HG03196 (cell line): ENCODE measurements at regions not wholly inside any gene's neighbourhood (a gene's known extent, or its start where the extent isn't known, plus 50 kb on each side); places are given as distances from the start of the nearest gene placed in this dataset.

ENCODE experiments used
- ATAC-seq: cut with Tn5 transposase; IDR thresholded peaks from one replicate; pipeline ENCODE4 v1.9.1; 2021; ENCODE audit not compliant: unreplicated experiment

DNA sequence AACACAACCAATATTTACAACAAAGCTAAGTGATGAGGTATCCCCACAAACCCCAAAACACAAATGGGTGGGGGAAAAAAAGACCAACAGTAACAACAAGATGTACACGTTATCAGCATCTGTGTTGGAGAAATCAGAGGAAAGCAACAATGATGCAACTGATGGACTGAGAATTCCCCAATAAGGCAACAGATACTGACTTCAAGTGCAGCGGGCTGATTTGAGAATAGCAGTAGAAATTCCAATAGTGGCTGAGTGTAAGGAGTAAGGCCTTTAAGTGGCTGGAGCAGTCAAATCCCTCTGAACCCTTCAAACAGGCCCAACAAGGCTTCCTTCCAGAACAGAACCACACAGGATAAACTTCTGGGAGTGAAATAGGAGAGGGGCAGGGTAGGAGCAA is 97.6 kb downstream of the TM2D1 start:
- ATAC-seq = no peak

DNA sequence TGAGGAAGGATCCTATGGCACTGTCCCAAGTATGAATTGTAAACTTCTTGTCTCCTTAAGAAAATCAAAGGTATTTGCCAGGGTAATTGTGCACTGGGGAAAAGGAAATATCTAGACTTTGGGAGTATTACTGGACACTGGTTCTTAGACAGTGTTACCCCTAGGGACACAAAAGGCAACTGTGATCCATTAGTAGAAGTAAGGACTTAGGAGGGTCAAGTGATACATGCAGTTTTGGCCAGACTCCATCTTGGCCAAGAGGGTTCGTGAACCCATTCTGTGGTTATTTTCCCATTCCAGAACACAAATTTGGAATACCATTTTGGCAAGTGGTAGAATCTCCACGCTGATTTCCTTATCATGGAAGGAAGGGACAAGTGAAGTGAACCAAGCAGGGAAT is 98.1 kb downstream of the TM2D1 start:
- no peak for ATAC-seq

DNA sequence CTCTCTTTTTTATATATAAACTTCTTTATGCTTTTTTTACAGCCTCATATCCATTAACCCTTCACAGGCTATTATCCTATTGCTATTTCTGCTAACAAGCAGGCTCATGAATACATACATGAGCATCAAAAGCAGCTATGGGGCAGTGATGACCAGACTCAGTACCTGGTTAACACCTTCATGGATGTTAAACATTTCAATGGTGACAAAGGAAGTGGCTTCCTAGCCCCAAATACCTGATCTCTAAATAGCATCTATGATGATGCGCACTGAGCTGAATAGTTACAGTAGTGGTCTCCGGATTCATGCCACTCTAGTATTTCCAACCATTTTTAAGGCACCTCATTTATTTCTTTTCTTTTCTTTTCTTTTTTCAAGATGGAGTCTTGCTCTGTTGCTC is 101.1 kb downstream of the TM2D1 start:
- no peak for ATAC-seq

DNA sequence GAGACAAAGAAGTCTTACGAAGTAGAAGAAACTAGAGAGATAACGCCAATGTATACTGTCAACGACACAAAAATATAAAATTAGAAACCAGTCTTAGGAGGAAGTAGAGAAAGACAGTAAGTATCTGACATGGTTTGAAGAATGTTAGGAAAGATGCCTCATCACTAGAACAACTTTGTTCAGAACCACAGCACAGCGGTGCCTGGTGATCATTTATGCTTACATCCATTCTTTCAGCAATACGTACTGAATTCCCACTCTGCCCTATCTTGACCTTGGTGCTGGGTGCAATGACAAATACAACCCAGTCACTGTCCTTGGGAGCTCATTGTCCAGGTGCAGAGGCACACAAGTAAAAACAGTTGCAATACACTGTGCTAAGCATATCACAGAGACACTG is 104.4 kb downstream of the TM2D1 start:
- no peak for ATAC-seq

DNA sequence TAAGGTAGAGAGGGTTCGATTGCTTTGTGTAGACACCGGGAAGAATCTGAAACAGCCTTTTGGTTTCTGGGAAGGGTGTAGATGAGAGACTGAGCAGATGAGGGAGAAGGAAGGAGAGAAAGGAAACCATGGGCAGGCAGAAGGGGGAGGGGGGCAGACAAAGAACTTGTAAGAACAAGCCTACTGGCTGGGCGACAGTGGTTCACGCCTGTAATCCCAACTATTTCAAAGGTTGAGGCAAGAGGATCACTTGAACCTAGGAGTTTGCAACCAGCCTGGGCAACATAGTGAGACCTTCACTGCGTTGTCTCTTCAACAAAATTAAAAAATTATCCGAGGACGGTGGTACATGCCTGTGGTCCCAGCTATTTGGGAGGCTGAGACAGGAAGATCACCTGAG is 106.2 kb downstream of the TM2D1 start:
- ATAC-seq = no peak

DNA sequence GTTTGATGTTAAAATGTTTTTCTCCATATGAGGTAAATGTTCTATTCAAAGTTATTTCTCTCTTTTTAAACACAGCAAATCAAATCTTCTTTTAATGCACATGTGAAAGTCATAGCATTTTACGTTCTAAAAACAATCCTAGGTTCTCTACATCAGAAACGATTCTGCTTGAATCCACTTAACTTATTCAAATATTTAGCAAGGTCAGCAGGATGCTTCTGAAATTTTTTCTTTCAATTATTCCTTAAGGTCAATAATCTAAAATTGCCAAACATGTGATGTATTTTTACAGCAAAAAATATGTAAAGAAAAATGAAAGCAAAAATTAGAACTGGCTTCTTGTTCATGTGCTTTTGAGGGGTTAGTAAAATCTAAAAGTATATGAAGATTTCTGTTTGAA is 106.7 kb downstream of the TM2D1 start:
- ATAC-seq = no peak

DNA sequence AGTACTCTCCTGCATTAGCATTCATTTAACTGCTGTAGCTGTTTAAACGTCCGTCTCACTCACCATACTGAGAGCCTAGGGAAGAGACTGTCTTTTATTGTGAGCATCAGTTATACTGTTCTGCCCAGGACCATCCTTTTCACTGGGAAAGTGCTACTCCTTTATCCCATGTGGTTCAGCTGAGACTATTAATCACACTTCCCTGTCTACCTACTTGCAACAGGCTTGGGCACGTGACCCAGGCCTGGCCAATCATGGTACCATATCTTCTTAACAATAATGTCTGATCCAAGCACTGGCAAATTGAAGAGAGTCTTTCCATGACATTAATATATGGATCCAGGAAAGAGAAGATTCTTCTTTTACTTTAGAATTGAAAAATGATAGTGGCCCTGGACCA is 108.1 kb downstream of the TM2D1 start:
- no peak for ATAC-seq

DNA sequence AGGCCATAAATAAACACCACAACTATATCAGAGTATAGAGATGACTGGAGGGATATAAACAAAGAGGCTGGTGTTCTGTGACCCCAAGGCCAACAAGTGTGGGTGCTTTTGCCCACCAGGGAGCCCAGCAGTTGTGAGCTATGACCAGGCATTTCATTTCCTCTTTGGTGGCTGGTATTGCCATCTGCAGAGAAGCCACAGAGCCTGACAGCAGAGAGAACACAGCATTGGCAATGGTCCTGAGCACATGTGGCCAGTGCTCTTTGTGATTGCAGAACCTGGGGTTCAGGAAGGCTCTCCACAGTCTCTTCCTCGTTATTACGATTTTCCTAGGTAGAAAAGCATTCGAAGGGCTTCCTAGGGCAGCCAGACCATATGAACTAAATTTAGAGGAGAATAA is 112.3 kb downstream of the TM2D1 start:
- ATAC-seq = no peak

DNA sequence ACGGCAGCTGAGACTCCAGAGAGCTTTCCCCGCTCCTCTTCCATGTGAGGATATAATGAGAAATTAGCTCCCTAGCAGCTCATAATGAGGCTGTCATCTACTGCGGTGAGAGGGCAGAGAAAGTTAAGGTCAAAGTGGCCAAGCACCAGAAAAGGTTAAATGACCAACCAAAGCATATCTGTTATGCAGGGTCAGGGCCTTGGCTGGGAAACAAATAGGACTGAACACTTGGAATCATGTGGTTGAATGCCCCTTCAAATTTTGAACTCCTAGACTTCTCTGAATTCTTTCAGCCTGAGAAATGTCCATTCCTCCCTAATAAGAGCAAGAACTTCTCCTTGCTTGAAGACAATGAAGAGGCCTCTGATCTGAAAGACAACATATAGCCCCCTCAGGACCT is 115.9 kb downstream of the TM2D1 start:
- no peak for ATAC-seq

DNA sequence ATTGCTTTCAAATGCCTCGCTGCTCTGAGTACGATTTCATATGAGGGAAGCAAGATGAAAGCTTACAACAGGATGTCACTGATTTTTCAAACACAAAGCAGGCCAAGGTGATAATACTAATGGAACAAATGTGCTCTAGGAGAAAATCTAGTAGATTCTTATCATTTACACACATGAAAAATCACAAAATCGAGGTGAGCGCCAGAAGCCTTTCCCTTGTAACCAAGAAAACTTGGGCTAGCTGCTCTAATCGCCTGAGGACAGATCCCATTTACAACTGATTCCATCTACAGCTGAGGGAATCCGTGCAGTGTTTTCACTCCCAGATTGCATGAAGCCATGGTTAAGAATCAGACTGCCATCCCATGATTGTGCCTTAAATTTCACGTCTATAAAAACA is 117.5 kb downstream of the TM2D1 start:
- no peak for ATAC-seq

DNA sequence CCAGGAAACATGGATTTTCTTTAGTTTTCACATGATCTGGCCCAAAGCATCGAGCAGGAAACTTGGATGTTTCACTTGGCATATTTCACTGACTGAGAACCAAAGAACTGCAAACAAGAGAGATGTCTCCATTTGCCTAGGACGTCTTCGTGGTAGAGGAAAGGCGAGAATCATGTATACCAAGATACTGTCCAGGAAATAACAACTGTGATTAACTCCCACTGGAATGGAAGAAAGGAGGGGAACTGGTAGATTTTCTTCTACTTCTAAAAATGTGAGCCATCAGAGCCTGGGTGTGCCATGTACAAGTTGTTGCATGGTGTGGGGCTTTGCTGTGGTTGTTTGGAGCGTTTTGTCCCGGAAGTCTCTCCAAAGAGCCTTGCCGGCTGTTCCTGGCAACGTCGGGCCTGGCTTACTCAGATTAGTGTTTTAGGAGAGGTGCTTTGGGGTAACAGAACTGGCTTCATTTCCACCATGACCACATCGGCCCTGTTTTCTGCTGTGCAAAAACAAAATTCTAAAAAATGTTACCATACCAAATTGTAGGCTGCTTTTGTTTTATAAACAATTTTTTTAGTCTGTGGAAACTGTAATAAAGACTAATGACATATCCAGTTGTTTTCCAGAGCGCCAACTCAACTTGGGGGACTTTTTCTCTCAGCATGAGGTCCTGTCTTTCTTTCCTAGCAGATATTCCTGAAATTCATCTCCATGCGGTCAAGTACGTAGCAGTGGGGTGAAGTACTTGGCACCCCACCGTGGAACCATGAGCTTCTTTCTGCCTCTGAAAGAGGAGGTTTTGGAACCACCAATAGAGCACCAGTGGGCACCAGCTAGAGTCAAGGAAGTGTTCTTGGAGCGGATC is 118.3 kb downstream of the TM2D1 start:
- no peak for ATAC-seq

DNA sequence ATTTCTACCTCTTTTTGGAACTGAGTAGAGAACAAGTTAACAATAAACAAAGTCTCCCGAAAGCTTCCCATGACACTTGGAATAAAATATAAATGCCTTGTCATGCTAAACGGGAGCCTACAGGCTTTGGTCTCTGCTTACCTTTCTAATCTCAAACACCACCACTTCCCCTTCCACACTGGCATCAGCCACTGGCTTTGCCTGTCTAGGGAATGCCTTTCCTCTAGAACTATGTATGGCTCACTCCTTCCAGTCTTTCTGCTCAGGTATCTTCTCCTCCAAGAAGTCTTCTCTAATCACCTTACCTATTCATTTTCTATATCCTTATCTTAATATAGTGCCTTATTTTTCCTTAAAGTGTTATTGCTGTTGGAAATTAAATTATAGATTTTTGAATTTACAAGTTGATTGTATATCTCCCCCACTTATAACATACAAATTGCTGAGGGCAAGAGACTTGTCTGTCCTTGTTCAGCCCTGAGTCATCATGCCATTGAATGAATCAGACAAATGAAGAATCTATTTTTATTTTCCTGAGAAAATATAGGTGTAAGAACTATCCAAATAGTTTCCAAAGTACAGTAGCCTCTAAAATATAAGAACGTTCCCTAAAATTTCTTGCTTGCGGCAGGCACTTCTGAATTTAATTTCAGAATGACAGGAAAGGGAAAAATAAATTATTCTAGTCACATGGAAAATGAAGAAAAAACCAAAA is 119.2 kb downstream of the TM2D1 start:
- ATAC-seq = no peak

DNA sequence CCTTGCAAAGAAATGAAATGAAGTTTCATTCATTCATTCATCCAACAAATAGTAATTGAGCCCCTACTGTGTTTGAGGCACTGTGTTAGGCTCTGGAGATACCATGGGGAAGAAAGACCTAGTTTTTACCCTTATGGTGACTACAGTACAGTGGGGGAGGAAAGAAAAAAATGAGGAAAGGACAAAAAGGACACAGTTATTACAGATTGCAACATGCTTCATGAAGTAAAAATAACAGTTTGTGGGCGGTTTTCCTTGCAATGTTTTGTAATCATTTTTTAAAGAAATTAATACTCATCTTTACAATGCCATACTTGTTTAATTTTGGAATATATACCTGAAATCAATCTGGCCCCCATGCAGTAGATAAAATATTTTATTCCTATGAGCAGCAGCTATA is 120.3 kb downstream of the TM2D1 start:
- ATAC-seq = no peak

DNA sequence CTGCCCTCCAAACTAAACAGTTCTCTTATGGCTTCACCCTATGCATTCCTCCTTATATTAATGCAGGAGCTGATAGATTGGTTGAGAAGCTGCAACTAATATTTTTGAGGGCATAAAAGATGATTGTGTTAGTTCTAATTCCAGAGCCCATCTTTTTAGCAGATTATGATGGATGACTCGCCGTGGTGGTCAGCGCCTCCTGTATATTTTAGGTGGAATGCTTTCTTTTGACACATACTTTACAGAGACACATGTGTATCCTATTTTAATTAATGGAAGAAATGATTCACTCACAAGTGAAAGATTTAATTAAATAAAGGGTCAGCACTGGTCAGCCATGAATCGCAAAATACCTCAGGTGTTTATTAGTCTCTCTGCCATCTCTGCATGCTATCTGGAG is 120.7 kb downstream of the TM2D1 start:
- no peak for ATAC-seq

DNA sequence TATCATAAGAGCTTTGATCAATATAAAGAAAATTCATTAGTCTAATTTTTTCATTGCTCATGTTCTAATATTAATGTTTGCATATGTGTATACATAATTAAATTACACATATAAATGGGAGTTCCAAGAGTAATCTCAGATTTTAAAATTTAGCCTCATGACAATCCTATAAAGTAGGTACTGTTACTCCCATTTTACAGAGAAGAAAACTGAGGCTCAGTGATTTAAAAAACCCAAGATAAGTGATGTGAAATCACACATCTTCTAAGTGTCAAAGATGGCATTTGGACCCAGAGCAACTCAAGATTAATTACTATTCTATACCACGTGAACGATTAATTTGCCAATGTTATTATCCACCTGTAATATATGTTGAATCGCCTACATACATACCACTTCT is 122.3 kb downstream of the TM2D1 start:
- ATAC-seq = no peak

DNA sequence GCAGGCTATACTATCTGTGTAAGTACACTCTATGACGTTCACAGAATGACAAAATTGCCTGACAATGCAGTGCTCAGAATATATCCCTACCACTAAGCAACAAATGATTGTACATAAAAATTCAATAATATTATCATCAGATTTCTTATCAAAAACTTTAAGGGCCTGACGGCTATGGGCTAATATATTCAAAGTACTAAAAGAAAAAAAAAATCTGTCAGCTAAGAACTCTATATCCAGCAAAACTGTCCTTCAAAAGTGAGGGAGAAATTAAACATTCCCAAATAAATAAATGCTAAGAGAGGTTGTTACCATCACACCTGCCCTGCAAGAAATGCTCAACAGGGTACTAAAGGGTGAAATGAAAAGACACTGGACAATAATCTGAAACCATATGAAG is 127.3 kb downstream of the TM2D1 start:
- ATAC-seq = no peak

DNA sequence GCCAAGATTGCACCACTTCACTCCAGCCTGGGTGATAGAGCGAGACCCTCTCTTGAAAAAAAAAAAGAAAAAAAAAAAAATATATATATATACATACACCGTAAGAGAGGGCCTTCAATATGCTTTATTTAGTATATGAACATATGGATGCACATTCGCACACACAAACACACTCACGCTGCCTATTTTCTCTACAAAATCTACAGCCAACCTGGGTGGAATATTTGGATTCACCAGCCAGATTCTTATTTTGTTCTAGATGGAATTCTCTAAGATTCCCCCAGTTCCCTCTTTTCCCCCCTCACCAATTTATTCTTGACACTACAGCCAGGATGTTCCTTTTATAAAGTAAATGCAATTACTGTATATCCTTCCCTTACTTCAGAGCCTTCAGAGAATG is 131.6 kb downstream of the TM2D1 start:
- no peak for ATAC-seq

DNA sequence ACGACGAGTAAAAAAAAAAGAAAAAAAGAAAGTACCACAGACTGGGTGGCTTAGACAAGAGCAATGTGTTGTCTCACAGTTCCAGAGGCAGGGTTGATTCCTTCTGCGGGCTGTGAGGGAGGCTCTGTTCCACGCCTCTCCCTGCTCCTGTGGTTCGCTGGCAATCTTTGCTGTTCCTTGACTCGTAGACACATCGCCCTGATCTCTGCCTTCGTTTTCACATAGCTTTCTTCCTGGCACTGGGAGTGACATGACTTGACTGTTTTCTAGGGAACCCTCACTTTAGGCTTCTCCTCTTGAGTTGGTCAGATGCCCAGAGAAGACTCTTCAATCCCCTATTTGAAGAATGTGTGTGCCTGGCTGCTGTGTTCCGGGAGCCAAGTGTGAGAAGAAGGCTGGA is 133.6 kb downstream of the TM2D1 start:
- no peak for ATAC-seq

DNA sequence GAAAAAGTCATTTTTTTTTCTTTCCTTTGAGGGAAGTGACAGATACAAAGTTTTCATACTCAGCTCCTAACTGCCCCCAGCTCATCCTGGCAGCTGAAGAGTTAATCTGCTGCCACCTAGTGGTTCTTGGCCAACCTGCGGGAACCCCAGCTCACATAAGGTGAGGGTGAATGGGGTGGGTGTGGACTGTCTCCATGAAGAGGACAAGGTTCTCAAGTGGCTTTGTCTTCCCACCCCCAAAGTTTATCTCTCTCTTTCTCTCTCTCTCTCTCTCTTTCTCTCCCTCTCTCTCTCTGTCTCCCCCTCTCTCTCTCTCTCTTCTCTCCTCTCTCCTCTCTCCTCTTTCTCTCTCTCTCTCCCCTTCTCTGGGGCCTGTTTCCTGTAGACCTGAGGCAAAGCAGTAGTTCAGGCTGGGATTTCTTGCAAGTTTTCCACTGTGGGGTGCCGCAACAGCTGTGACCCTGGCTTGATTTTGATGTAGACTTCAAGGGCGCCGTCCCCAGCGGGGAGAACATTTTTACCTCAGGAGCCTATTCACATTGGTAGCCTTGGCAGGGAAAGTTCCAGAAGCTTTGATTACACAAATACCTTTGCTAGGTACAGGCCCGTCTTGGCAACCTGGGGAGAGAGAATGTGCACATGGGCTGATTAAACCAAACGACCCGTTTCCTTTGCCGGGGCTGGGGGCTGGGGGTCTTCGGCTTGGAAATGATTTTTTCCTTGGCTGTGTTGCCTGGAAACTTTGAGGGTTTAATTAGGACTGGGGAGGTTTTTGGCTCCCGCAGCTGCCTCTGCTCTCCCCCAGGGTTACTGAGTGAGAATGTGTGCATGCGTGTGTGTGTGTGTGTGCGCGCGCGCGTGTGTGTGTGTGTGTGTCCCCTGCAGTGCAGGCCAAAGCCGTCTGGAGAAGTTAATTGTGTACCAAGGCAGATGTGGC is 135.9 kb downstream of the TM2D1 start:
- peak; percentile 78 for ATAC-seq

DNA sequence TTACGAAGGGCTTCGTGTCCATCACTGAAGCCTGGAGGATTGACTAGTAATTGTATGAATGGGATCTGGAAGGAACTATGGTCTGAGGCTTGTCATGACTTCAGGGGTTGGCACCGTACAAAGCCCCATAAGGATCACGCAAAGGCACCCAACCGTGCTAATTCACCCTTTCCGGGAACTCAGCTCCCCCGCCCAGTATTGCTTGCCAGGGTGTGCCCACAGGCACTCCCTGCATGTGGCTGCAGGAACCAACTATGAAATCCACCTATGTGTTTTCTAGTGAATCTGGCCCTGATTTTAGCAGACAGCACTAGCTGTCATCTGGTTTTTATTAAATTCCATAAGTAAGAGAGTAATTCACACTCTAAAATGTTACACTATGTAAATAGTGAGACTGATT is 139.2 kb downstream of the TM2D1 start:
- no peak for ATAC-seq

DNA sequence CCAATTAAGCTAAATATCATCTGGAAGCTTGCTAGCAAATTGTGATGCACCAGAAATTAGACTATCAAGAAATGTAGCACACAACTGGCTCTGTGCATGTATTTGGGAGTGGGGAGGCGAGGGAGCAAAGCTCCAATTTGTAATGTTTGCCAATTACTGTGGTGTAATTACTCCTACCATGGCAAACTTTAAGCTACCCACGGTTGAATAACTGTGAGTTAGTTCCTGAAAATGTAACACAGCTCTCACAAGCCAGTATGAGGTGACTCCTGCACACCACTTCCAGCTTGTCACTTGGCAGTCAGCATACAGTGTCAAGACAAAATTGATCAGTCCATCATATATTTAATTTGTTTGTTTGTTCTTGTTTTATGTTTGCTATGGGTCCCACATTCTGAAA is 141.2 kb downstream of the TM2D1 start:
- ATAC-seq = no peak

DNA sequence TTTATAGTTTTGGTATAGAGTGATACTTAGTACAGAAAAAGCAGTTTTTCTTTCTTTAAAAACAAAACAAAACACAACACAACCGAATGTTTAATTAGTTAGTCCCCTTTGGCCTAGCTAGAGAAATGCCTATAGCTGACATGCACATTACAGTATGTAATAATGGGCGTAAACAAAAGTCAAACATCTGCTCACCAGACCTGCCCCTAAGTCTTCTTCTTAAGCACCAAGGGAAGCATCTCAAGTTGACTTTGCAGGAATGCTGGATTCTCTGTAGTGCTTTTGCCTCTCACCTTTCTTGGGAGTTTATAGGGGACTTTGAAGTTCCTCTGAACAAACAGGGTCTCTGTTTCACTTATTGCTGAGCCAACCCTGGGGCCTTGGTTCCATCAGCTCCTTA is 143.7 kb downstream of the TM2D1 start:
- ATAC-seq = no peak
